GM18907 (cell line): ENCODE measurements at regions not wholly inside any gene's neighbourhood (a gene's known extent, or its start where the extent isn't known, plus 50 kb on each side); places are given as distances from the start of the nearest gene placed in this dataset.
"Not testable (repeated sequence)": the region's sequence is repeated elsewhere in the genome, so short reads cannot be mapped to it uniquely, and the experiment has no call there.

Experiments
- ATAC-seq: cut with Tn5 transposase; IDR thresholded peaks from one replicate; pipeline ENCODE4 v1.9.1; 2021; ENCODE audit warnings: mild to moderate bottlenecking, moderate library complexity; ENCODE audit not compliant: unreplicated experiment

GRCh38 chr11:37496201-37496600 lies 898.2 kb upstream of the RAG2 start:
- no peak for ATAC-seq

DNA sequence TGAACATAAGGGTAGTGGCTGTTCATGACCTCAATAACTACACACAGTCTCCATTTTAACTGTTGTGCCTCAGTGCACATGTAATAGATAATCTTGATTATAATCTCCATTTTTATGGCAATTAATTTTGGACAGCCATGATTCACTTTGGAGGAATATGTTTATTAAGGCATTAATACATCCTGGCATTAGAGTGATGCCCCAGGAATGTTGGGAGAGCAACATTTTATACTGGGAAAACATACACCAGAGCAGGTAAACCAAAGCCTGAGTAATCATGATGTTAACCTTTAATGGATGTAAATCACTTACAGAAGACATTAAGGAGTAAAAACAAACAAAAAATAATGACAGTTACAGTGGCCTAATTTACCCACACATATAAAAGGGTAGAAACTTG lies 886.3 kb upstream of the RAG2 start:
- no peak for ATAC-seq

DNA sequence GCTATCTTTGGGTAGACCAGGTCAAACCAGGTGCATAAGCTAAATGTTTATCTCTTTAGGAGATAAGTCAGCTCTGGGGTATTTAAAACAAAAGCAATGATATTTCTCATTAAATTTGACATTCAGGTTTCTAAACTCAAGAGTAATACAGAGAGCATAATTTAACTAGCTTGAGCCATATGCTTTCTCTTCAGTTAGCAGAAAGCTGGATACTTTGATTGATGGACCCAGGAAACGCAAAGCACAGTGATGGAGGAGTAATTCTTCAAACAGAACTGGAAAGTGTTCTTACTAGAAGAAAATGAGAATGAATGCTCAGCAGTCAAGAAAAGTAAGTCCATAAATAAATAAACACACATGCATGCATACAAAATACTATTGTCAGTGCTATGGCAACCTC lies 885.7 kb upstream of the RAG2 start:
- no peak for ATAC-seq

DNA sequence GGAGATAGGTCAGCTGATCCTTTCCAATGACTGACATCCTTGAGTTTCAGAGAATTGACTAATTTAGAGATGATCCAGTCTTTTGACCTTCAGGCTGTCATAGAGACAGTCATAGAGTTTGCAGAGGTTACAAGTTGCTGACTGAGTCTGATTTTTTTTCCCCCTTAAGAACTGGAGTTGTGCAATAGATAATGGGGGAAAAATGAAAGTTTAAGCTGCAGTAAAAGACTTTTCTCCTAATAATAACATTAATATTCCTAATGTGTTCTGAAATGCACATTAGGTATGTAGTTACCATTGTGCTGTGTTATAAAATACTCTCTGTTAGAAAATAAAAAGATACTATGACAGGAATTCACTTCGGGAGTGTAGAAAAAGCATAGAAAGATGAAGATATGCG lies 876.9 kb upstream of the RAG2 start:
- ATAC-seq, result no peak

DNA sequence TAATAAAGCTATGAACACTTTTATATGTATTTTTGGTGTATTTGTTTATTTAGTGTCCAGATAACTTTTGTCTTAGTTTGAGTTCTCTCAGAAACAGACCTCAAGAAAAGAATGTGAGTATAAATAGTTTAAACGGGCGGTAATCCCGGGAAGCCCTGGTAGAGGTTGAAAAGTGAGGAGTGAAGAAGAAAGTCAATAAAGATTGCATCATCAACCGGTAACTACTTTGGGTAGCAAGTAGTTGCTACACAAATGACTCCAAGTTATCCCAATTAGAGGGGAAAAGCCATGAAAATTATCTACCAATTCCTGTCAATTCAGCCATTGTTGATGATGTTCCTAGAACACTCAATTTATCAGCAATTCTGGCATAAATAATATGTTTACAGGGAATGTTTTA lies 870.3 kb upstream of the RAG2 start:
- ATAC-seq, result no peak

GRCh38 chr11:37465221-37465620 lies 867.2 kb upstream of the RAG2 start:
- ATAC-seq, result no peak

GRCh38 chr11:37459456-37459855 lies 861.4 kb upstream of the RAG2 start:
- ATAC-seq, result no peak

GRCh38 chr11:37456746-37457145 lies 858.7 kb upstream of the RAG2 start:
- no peak for ATAC-seq

GRCh38 chr11:37451903-37452302 lies 853.9 kb upstream of the RAG2 start:
- ATAC-seq, result no peak

- no peak for ATAC-seq
These were observed 852.6 kb upstream of the RAG2 start for GRCh38 chr11:37450613-37451012.

GRCh38 chr11:37449146-37449545 lies 851.1 kb upstream of the RAG2 start:
- ATAC-seq, result no peak

GRCh38 chr11:37442576-37442975 lies 844.5 kb upstream of the RAG2 start:
- no peak for ATAC-seq

GRCh38 chr11:37431633-37432230 lies 833.7 kb upstream of the RAG2 start:
- not testable (repeated sequence) for ATAC-seq

DNA sequence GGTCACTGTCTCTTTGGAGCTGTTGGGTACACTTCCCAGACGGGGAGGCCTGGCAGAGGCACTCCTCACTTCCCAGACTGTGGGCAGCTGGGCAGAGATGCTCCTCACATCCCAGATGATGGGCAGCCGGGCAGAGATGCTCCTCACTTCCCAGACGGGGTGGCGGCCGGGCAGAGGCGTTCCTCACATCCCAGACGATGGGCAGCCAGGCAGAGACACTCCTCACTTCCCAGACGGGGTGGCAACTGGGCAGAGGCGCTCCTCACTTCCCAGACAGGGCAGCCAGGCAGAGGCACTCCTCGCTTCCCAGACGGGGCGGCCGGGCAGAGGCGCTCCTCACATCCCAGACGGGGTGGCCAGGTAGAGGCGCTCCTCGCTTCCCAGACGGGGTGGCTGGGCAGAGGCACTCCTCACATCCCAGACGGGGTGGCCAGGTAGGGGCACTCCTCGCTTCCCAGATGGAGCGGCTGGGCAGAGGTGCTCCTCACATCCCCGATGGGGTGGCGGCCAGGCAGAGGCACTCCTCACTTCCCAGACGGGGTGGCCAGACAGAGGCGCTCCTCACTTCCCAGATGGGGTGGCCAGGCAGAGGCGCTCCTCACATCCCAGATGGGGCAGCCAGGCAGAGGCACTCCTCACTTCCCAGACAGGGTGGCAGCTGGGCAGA lies 833.1 kb upstream of the RAG2 start:
- not testable (repeated sequence) for ATAC-seq

- ATAC-seq, result no peak
These were observed 824.5 kb upstream of the RAG2 start for GRCh38 chr11:37422511-37422910.

GRCh38 chr11:37411289-37411688 lies 813.3 kb upstream of the RAG2 start:
- no peak for ATAC-seq

- ATAC-seq, result no peak
These were observed 811.1 kb upstream of the RAG2 start for GRCh38 chr11:37409124-37409523.

DNA sequence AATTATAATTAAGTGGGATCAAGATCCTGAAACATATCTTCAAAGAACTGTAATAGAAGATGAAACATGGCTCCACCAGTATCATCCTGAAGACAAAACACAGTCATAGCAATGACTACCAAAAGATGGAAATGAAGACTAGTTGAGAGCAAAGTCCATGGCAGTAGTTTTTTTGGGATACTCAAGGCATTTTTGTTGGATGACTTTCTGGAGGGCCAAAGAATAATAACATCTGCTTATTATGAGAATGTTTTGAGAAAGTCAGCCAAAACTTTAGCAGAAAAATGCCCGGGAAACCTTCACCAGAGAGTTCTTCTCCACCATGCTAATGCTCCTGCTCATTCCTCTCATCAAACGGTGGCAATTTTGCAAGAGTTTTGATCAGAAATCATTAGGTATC lies 809.4 kb upstream of the RAG2 start:
- ATAC-seq, result no peak

GRCh38 chr11:37406651-37407050 lies 808.6 kb upstream of the RAG2 start:
- ATAC-seq, result no peak

GRCh38 chr11:37404231-37404630 lies 806.2 kb upstream of the RAG2 start:
- no peak for ATAC-seq

DNA sequence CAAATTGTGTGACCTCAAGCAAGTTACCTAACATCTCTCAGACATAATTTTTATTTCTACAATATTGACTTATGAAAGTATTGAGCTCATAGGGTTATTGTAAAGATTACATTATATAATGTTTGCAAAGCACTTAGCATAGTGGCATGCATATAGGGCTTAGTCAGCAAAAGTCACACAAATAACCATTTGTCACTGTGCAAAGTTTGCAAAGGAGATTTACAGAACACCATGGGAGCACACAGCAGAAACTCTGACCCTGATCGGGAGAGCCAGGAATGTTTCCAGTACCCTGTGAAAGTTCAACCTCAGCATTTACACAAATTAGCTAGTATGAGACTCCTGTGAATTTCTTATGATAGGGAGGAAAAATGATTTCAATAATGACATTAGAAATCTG lies 804.6 kb upstream of the RAG2 start:
- ATAC-seq, result no peak

- ATAC-seq, result no peak
These were observed 796.3 kb upstream of the RAG2 start for GRCh38 chr11:37394236-37394870.

DNA sequence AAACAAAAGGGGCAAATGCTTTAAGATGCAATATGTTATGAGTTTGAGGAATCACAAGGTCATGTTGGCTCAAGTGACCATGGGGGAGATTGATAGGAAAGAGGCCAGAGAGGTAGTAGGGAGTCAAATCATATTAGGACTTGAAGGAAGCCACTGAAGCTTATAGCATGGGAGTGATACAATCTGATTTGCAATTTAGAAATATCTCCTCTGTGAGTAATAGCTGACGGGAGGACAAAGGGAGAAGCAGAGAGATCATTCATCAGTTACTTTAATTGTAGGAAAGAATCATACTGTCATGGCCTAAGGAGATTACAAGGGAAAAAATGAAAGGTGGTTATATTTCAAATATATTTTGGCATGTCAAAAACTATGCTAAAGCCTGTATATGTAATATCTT lies 793.6 kb upstream of the RAG2 start:
- no peak for ATAC-seq
